ENCODE measurements at regions not wholly inside any gene's neighbourhood (a gene's known extent, or its start where the extent isn't known, plus 50 kb on each side); places are given as distances from the start of the nearest gene placed in this dataset.
"Not testable (repeated sequence)": the region's sequence is repeated elsewhere in the genome, so short reads cannot be mapped to it uniquely, and the experiment has no call there.

GRCh38 chr3:40756500-40756899 is 231.7 kb downstream of the ZNF621 start:
- no peak for DNase-seq

GRCh38 chr3:40762771-40763170 is 238.0 kb downstream of the ZNF621 start:
- not testable (repeated sequence) for DNase-seq

GRCh38 chr3:40763807-40764206 is 239.0 kb downstream of the ZNF621 start:
- DNase-seq: no peak

GRCh38 chr3:40764747-40765146 is 240.0 kb downstream of the ZNF621 start:
- no peak for DNase-seq

- DNase-seq: no peak
Measured at GRCh38 chr3:40765884-40766283, 241.1 kb downstream of the ZNF621 start.

- no peak for DNase-seq
Measured at GRCh38 chr3:40766396-40766795, 241.6 kb downstream of the ZNF621 start.

GRCh38 chr3:40768046-40768445 is 243.3 kb downstream of the ZNF621 start:
- DNase-seq: no peak

- DNase-seq: no peak
Measured at GRCh38 chr3:40768536-40768935, 243.8 kb downstream of the ZNF621 start.

GRCh38 chr3:40770061-40770460 is 245.3 kb downstream of the ZNF621 start:
- no peak for DNase-seq

- DNase-seq: no peak
Measured at GRCh38 chr3:40771112-40771511, 246.4 kb downstream of the ZNF621 start.

GRCh38 chr3:40779039-40779438 is 254.3 kb downstream of the ZNF621 start:
- no peak for DNase-seq

- no peak for DNase-seq
Measured at GRCh38 chr3:40780291-40780924, 255.6 kb downstream of the ZNF621 start.

- no peak for DNase-seq
Measured at GRCh38 chr3:40780925-40781406, 256.2 kb downstream of the ZNF621 start.

- DNase-seq: no peak
Measured at GRCh38 chr3:40782111-40782721, 257.5 kb downstream of the ZNF621 start.

GRCh38 chr3:40790746-40791145 is 266.0 kb downstream of the ZNF621 start:
- DNase-seq: no peak

- no peak for DNase-seq
Measured at GRCh38 chr3:40793730-40794129, 269.0 kb downstream of the ZNF621 start.

GRCh38 chr3:40800343-40800742 is 275.6 kb downstream of the ZNF621 start:
- DNase-seq: no peak

GRCh38 chr3:40801284-40801741 is 276.6 kb downstream of the ZNF621 start:
- DNase-seq: no peak

GRCh38 chr3:40803311-40803710 is 278.6 kb downstream of the ZNF621 start:
- DNase-seq: no peak

- DNase-seq: no peak
Measured at GRCh38 chr3:40805456-40805855, 280.7 kb downstream of the ZNF621 start.

- no peak for DNase-seq
Measured at GRCh38 chr3:40810813-40811212, 286.1 kb downstream of the ZNF621 start.

- DNase-seq: no peak
Measured at GRCh38 chr3:40817017-40817416, 292.3 kb downstream of the ZNF621 start.

GRCh38 chr3:40821315-40821714 is 296.6 kb downstream of the ZNF621 start:
- no peak for DNase-seq

- DNase-seq: no peak
Measured at GRCh38 chr3:40827226-40827625, 302.5 kb downstream of the ZNF621 start.

Data from stimulated activated naive CD4-positive, alpha-beta T cell treated with Interleukin-2 at 50 U/mL for 16 hours (primary cell).